CD4-positive, alpha-beta T cell treated with Interleukin-17A for 1 hour (primary cell): ENCODE measurements at regions not wholly inside any gene's neighbourhood (a gene's known extent, or its start where the extent isn't known, plus 50 kb on each side); places are given as distances from the start of the nearest gene placed in this dataset.
"Not testable (repeated sequence)": the region's sequence is repeated elsewhere in the genome, so short reads cannot be mapped to it uniquely, and the experiment has no call there.

ENCODE experiments used
- DNase-seq: peaks from one replicate; pipeline ENCODE4 v3.0.0-alpha.2; 2020

DNA sequence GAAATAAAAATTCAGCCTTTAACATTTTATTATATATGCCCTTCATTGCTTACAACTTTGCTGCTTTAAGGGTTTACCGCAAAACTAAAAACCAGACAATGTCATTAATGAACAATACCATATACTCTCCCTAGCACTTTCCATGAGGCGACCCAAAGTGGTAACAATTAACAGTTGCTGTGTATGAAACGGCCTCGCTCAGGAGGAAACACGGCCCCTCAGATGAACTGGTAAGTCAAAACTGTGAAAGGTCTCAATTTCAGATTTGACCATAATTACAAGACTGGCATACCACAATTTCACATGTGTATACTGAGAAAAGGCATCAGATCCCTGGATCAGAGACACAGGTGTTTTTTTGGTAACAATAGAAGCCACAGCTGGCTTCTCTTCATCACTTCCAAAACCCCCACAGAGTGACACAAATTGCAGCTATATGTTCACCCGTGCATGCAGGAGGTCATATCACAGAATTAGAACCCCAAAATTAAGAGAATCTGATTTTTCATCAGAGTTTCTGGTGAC is 611.9 kb upstream of the ADAMTS5 start:
- no peak for DNase-seq

DNA sequence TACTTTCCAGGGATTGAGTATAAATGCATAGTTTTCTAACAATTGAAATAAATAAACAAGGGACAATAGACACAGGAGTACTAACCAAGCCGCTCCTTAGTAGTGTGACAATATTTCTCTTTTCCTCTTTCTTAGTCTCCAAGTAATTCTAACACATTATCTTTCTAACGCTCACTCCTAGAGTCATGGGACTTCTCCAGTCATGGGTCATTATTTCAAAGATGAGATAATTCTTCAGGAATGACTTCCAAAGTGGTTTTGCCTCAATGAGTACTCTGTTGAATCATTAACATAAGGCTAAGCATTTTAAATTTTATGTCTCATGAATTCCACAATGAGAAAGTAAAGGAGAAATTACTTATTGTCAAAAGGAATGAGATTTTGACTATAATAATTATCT is 605.8 kb upstream of the ADAMTS5 start:
- no peak for DNase-seq

DNA sequence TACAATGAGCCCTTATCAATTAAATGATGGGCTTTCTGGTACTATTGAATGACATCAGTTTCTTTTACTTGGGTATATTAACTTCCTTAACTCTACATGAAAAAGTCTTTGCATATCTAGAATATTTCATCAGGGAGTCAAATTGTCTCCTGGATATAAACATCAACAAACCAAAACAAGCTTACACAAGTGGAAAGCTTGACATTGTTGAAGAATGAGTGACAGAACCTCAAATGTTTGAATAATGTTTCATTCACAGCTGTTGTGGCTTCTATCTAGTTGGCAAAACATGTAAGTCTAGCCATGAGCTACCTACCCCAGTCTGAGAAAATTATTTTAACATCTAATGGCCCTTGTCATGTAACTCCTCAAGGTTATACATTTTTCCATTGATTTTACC is 604.8 kb upstream of the ADAMTS5 start:
- no peak for DNase-seq

DNA sequence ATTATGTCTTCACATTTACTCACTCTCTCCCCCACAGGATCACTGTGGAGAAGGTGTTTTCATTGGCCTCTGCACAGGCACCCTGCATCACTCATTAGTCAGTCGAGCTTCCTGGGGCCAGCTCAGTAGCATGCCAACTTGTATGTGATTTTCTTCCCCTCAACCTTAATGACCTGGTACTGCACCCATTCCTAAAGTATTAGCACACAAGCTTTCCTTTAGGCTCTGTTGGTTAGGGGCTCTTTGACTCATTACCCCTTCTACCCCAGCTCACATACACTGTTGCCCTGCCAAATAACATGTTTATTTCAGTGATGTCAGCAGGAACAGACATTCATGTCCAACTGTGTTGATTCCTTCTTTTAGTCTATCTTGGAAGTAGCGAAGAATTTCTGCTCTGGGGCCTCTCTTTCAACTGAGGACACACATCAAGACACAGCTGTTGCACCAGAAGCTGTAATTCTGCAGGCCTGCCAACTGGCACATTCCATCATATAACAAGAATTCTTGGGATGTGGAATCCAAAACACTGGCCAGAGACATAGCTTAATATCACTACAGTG is 603.5 kb upstream of the ADAMTS5 start:
- no peak for DNase-seq

DNA sequence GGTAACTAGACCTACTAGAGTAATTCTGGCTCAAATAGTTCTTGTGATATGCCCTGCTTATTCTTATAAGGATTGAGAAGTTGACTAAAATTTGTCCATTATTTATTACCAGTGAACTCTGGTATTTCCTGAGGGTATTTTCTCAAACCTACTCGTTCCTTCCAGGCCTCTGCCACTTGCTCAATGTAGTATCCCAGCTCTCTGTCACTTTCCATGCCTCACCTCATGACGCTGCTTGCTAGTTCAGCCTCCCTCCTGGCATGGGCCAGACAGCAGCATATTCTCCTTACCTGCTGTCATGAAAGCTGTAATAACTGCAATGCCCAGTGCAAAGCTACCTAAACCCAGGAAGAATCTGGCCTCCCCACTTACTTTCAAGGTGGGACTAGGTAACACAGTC is 602.9 kb upstream of the ADAMTS5 start:
- no peak for DNase-seq

DNA sequence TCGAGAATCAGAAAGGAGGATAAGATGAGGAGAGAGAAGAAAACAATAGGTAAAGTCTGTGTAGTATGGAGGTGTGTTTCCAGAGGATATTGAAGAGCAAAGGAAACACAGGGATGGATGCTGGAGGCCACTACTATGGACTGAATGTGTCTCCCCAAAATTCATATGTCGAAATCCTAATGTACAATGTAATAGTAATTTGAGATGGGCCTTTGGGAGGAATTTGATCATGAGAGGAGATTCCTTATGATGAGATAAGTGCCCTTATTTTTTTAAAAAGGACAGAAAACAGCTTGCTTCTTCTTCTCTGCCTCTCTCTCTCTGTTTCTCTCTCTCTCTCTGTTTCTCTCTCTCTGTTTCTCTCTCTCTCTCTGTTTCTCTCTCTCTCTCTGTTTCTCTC is 602.2 kb upstream of the ADAMTS5 start:
- no peak for DNase-seq

DNA sequence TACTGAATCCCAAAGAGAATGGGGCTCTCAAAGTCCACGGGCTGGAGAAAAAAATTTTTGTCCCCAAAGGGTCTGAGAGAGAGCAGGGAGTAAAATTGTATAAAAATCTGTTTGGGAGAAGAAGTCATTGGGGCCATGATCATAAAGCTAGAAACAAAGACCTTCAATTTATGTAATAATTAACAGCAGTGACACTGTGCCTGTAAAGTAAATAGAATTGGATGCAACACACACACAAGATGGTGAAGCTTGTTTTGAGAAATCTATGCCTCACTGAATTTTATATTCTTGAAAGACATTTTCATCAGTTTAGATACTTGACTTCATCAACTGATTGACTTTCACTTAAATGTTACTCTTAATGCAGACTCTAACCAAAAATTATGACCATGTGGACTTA is 600.5 kb upstream of the ADAMTS5 start:
- DNase-seq, result no peak

DNA sequence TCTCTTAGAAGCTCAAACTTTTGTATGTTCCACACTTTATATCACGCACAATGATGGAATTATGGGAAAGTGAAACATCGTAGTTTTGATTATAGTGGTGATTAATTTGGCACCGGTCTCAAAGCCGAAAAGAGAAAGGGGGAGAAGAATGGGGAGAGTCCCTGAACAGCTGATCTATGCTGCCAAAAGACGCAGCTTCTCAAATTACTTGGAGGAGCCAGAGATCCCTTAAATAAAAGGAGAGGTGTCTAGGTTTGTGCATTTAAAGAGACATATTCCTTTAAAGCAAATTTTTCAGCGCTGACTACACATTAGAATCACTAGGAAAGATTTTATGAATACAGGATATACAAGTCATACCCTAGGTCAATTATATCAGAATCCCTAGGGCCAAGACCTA is 599.6 kb upstream of the ADAMTS5 start:
- DNase-seq, result no peak

DNA sequence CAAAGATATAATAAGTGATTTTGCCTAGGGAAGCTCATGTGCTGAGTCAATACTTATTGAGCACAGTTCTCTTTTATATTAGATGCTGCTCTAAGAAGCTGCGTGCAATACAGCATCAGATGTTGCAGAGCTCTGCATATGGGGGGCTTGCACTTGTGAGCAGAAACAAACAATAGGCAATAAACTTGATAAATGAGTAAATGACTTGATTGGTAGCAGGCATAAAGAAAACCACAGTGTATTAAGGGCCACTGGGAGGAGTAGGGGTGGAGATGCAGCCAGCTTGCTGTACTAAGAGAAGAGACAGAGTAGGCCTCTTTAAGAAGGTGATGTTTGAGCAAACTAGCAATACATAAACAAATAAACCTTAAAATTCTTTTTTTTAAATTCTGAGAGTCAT is 598.5 kb upstream of the ADAMTS5 start:
- DNase-seq, result no peak

DNA sequence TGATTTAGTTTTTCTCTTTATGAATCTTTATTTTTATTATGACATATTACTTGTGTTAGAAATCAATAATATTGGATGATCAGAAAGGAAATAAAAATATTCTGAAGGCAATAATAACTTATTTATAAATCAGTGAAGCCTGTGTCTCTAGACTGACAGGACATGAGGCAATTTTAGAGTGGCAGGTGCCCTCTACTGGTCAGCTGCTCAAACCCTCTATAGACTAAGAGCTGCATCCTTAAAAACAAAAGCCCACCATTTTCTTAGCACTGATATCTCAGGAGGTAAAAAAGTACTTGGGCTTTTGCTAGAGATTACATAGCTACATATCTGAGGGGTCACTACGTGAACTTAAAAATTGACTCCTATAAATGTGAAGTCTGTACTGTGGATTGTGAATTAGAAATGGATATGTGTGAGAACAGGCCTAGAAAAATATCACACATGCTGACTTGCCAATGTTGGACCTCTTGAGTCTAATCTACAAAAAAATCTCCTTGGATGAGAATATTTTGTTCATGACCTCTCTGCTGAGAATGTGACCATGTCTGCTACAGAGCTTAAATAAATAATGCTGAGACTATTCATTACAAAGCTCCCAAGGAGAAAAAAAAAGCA is 597.9 kb upstream of the ADAMTS5 start:
- no peak for DNase-seq

DNA sequence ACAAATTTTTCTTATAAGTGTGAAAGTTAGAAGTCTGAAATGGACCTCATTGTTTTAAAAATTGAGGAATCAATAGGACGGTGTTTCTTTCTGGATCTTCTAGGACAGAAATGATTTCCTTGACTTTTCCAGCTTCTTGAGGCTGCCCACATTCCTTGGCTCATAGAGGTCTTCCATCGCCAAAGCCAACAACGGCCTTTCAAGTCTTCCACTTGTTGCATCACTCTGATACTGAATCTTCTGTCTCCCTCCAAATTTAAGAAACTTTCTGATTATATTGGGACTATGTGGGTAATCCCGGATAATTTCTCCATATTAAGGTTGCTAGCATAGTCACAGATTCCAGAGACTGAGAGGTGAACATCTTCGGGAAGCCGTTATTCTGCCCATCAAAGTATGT is 595.4 kb upstream of the ADAMTS5 start:
- DNase-seq, result no peak

DNA sequence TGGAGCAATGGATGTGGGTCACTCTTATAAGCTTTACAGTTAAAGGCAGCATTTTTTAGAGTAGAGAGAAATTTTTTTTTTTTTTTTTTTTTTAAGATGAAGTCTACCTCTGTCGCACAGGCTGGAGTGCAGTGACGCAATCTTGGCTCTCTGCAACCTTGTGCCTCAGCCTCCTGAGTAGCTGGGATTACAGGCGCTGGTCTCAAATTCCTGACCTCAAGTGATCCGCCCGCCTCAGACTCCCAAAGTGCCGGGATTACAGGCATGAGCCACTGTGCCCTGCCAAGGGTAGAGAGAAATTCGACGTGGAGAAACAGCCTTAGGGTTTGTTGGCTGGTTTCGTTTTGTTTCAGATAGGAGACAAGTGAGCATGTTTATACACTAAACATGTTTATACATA is 594.2 kb upstream of the ADAMTS5 start:
- DNase-seq, result no peak

DNA sequence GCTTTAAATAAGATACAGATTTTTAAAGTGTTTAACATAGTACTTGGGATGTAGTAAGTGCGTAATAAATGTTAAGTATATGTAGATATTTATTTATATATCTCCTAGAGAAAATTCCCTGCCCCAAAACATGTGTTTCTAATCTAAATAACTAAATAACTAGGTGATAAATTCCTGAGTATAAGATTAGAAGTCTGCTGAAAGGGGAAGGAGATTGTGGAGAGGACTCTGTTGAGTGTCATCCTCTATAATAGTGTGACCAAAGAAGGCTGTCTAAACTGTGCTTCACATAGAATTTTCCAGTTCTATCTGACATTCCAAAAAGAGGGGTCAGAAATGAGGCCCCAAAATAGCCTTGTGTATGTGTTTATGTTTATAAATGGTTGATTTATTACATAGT is 590.5 kb upstream of the ADAMTS5 start:
- no peak for DNase-seq

DNA sequence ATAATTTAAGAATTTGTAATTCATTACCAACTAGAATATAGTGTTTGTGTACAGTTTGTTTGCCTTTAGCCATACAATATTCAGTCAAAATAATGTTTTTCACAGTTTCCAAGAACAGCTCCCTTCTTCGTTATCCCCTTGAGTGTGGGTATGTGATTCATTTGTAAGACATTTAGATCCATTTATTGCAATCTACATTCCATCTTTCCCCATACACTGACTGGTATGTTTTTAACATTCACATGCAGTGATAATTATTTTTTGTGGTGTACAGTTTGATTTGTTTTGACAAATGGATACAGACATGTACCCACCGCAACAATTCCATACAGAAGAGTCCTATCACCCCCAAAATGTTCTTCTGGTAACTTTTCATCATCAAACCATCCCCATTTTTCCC is 589.1 kb upstream of the ADAMTS5 start:
- no peak for DNase-seq

DNA sequence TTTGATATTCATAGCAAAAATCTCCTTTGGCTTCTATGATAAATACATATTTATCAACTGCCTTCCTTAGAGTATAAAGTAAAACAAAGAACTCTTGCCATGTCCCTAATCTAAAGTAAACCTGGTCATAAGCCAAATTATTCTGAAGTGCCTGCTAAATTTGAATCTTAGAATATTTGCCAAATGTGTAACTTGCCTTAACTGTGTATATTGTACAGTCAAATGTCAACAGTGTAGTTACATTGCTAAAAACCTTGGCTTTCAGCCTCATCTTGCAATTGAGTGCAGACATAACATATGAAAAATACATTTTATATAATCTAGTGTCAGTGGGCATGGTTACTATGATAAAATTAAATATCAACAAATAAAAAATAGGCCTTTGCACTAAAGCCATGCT is 583.4 kb upstream of the ADAMTS5 start:
- no peak for DNase-seq

DNA sequence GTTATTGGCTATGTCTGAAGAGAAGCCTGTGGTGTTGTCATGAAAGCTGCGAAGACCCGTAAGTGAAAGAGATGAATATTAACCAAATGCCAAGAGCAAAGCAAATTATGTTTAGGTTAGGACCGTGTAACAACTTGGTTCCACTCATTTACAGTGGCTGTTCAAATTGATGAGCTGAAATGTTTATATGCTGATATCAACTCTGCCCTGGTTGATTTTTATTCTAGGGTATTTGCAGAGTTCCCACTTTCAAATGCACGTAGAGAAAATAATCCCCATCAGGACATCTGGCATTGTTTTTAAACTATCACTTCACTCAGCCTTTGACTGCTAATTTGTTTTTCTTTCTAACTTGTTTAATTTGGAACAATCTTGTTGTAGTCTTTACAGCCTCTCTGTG is 581.6 kb upstream of the ADAMTS5 start:
- no peak for DNase-seq

DNA sequence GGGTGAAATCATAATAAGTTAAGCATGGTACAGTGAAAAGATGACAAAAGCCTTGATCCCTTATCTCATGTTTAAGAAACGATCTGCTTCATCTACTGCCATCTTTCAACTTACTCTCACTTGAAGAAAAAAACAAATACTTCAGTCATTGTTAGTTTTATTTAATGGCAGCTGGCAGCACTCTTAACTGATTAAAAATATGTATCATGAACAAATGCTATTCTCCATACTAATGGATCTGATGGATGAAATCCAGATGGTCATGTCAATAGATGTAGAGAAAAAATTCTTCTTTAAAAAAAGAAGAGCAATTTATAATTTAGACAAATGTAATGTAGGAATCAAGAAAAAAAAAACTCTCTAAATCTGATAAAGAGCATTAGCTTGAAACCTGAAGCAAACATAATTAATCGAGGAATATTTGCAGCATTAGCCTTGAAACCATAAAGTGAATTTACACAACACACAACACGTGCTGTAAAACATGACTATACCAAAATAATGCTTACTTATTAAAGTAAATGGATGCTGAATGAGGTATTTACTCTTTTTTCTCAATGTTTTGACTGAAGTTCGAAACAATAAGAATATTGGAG is 579.0 kb upstream of the ADAMTS5 start:
- DNase-seq, result no peak

DNA sequence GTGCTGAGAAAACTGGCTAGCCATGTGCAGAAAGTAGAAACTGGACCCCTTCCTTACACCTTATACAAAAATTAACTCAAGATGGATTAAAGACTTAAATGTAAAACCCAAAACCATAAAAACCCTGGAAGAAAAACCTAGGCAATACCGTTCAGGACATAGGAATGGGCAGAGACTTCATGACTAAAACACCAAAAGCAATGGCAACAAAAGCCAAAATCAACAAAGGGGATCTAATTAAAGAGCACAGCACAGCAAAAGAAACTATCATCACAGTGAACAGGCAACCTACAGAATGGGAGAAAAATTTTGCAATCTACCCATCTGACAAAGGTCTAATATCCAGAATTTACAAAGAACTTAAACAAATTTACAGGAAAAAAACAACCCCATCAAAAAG is 575.2 kb upstream of the ADAMTS5 start:
- not testable (repeated sequence) for DNase-seq

DNA sequence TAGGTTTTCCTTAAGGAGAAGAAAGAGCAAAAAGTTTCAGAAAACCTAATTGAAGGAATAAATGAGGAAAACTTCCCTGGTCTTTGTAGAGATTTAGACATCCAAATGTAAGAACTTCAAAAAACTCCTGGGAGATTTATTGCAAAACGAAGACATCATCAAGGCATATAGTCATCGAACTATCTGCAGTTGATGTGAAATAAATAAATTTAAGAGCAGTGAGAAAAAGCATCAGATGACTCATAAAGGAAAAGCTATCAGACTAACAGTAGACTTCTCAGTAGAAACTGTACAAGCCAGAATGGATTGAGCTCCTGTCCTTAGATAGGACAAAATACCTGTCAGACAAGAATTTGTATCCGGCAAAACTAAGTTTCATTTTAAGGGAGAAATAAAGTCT is 569.4 kb upstream of the ADAMTS5 start:
- no peak for DNase-seq

DNA sequence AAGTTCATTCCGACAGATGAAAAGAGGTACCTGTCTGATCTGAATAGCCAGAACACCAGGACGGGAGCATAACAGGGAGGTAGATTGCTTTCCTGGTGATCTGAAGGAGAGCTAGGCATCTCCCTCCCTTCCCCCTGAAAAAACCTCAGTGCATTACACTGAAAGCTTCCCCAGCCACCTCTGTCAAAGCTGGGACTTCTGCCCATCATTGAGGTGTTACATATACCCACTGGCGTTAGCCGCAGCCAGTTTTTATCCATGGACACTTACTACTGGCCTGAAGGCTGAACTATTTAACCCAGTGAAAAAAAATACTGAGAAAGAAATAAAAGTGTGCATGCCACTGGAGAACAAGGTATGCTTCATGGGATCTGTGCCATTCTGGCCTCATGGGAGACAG is 568.3 kb upstream of the ADAMTS5 start:
- no peak for DNase-seq

DNA sequence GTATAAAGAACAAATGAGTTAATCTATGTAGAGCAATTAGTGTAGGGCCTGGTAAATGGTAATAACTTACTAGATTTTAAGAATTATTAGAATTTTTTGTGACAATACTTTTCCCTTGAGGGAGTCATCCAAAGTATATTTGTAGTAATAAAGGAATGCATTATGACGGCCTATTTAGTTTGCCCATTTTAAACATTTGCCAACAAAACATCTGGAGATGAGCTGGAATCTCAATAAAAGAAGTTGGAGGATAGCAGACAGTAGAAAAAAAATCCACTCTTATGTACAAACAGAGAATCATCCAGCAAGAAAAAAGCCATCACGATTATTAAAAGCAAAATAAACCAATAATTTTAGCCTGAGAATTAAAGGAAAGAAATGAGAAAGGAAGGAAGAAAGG is 567.3 kb upstream of the ADAMTS5 start:
- DNase-seq, result no peak

DNA sequence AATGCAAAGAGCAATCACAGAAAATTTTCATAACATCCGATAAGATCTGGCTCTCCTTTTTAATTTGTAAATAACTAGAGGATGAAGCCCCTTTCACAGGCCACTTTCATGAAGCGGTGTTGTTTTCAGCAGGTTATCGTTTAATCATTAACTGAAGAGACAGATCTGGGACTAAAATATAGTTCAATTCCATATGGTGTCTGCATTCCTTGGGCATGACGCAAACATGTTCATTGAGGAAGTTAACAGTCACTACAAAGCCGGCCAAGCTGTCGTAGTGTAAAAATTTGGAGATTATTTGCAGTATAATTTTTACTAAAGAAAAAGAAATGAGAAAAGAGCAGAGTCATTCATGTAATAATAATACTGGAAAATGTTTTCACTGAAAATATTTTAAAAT is 565.2 kb upstream of the ADAMTS5 start:
- no peak for DNase-seq

DNA sequence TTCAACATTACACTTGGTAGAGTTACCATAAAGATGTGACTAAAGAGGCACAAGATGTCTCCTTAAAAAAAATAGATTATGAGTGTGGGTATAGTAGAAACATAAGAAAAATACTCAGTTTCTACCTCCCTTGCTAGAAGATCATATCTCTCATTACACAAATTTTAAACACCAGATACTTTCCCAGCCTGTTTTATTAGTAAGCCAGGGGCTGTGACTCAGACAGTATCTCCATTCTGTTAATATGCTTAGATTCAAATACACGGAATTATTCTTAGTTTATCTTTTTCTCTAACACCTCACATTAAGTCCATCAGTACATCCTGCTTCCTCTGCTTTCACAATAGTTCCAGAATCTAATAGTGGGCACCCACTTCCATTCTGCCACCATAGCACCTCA is 561.8 kb upstream of the ADAMTS5 start:
- no peak for DNase-seq

DNA sequence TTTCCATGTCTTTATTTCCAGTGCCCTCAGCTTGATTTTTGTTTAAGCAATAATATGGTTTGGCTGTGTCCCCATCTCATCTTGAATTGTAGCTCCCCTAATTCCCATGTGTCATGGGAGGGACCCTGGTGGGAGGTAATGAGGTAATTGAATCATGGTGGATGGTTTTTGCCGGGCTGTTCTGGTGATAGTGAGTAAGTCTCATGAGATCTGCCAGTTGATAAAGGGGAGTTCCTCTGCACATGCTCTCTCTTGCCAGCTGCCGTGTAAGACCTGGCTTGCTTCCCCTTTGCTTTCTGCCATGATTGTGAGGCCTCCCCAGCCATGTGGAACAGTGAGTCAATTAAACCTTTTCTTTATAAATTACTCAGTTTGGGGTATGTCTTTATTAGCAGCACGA is 559.6 kb upstream of the ADAMTS5 start:
- no peak for DNase-seq

DNA sequence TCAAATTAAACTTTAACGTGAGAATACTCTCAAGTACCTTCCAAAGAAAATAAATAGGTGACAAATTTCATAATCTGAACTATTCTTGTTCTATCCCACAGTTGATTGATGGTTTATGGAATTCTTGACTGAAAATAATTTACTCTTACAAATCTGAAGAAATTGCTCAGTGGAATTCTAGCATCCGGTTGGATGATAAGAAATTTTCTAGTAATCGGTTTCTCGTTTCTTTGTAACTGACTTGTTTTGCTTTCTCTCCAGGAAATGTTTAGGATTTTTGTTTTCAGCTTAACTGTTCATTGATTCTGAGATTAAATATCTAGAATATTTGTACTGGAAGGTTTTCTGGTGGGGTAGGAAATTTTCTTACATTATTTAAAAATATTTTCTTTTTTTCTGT is 558.9 kb upstream of the ADAMTS5 start:
- DNase-seq, result no peak
